IMR-90 (cell line): ENCODE measurements at regions not wholly inside any gene's neighbourhood (a gene's known extent, or its start where the extent isn't known, plus 50 kb on each side); places are given as distances from the start of the nearest gene placed in this dataset.

ENCODE experiments used
- CHD1 ChIP-seq: IDR thresholded peaks from 2 replicates; pipeline ENCODE4 v1.6.1; 2012; ENCODE audit warnings: low read depth, low read length, improper control_type of control experiment
- MAZ ChIP-seq: IDR thresholded peaks from 2 replicates; pipeline ENCODE4 v1.6.1; 2012; ENCODE audit warnings: low read depth, mild to moderate bottlenecking, low read length, improper control_type of control experiment, moderate library complexity, borderline replicate concordance
- POLR2A ChIP-seq: IDR thresholded peaks from 2 replicates; pipeline ENCODE4 v1.6.1; 2012; ENCODE audit warnings: mild to moderate bottlenecking, low read depth, low read length
- RCOR1 ChIP-seq: IDR thresholded peaks from 2 replicates; pipeline ENCODE4 v1.6.1; 2012; ENCODE audit warnings: mild to moderate bottlenecking, low read length, improper control_type of control experiment; ENCODE audit not compliant: insufficient replicate concordance
- SMC3 ChIP-seq: fragments of 150-350 bp; IDR thresholded peaks from 2 replicates; pipeline ENCODE4 v1.6.1; 2016; ENCODE audit warnings: low read depth, mild to moderate bottlenecking, antibody characterized with exemption, low read length, moderate library complexity
- TF ChIP-seq, protein P1 (sequence below): fragments of 150-350 bp; IDR thresholded peaks from 2 replicates; pipeline ENCODE4 v1.6.1; 2017; ENCODE audit warnings: mild to moderate bottlenecking, antibody characterized with exemption, low read length, low read depth
- TF ChIP-seq, protein P2 (sequence below): conservative IDR thresholded peaks from 2 replicates; pipeline ENCODE4 v1.5.1; 2012; ENCODE audit warnings: mild to moderate bottlenecking, low read depth, low read length, improper control_type of control experiment

DNA sequence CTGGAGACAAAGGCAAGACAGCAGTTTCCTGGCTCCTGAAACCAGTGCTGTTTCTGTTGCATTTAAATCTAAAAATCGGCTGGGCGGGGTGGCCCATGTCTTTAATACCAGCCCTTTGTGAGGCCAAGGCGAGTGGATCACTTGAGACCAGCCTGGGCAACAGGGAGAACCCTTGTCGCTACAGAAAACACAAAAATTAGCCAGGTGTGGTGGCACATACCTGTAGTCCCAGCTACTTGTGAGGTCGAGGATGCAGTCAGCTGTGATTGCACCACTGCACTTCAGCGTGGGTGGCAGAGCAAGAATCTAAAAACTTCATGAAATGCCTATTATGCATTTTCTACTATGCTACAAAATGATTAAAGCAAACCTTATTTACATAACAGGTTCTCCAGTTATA lies 205.4 kb upstream of the ITM2A start:
- TF ChIP-seq, protein P1, sequence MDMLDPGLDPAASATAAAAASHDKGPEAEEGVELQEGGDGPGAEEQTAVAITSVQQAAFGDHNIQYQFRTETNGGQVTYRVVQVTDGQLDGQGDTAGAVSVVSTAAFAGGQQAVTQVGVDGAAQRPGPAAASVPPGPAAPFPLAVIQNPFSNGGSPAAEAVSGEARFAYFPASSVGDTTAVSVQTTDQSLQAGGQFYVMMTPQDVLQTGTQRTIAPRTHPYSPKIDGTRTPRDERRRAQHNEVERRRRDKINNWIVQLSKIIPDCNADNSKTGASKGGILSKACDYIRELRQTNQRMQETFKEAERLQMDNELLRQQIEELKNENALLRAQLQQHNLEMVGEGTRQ = no peak
- TF ChIP-seq SMC3 (no peak), POLR2A (no peak), CHD1 (no peak), MAZ (no peak), RCOR1 (no peak)
- TF ChIP-seq, protein P2, sequence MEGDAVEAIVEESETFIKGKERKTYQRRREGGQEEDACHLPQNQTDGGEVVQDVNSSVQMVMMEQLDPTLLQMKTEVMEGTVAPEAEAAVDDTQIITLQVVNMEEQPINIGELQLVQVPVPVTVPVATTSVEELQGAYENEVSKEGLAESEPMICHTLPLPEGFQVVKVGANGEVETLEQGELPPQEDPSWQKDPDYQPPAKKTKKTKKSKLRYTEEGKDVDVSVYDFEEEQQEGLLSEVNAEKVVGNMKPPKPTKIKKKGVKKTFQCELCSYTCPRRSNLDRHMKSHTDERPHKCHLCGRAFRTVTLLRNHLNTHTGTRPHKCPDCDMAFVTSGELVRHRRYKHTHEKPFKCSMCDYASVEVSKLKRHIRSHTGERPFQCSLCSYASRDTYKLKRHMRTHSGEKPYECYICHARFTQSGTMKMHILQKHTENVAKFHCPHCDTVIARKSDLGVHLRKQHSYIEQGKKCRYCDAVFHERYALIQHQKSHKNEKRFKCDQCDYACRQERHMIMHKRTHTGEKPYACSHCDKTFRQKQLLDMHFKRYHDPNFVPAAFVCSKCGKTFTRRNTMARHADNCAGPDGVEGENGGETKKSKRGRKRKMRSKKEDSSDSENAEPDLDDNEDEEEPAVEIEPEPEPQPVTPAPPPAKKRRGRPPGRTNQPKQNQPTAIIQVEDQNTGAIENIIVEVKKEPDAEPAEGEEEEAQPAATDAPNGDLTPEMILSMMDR = no peak
